Body of pancreas (tissue), 4 donors: ENCODE measurements at regions not wholly inside any gene's neighbourhood (a gene's known extent, or its start where the extent isn't known, plus 50 kb on each side); places are given as distances from the start of the nearest gene placed in this dataset.

Experiments
- ATAC-seq: fragments of 150-250 bp; one replicate; pipeline ENCODE4 v1.9.1; 2016
- DNase-seq, 4 donors: peaks; one replicate each; pipeline ENCODE4 v3.0.0-alpha.2; 2019
- H3K27ac ChIP-seq, 4 donors: fragments of 200-600 bp; sonication (generic); 1 replicate in 3 of 4; 2 replicates in 1 of 4; pipeline versions ENCODE4 v1.5.1 to v1.6.1; 2016 to 2019; ENCODE audit warnings: mild to moderate bottlenecking in 1 of 4, mixed read lengths in 1 of 4, moderate library complexity in 1 of 4
- H3K27me3 ChIP-seq, 2 donors: fragments of 200-600 bp; sonication (generic); one replicate each; pipeline ENCODE4 v1.6.0; 2016; ENCODE audit warnings: mild to moderate bottlenecking in 1 of 2
- H3K36me3 ChIP-seq, 2 donors: fragments of 200-600 bp; sonication (generic); replicated peaks in 1 of 2; 2 replicates each; pipeline ENCODE4 v1.5.1; 2016; ENCODE audit warnings: low read depth in 2 of 2; ENCODE audit not compliant: insufficient read depth in 1 of 2
- H3K4me1 ChIP-seq: fragments of 200-600 bp; sonication (generic); one replicate; pipeline ENCODE4 v1.6.0; 2016
- H3K4me3 ChIP-seq, 2 donors: fragments of 200-600 bp; sonication (generic); 1 replicate in 1 of 2; 2 replicates in 1 of 2; pipeline ENCODE4 v1.5.1; 2016 to 2019
- H3K9me3 ChIP-seq, 3 donors: fragments of 200-600 bp; sonication (generic); 1 replicate in 2 of 3; 2 replicates in 1 of 3; pipeline ENCODE4 v1.5.1; 2016
- POLR2A ChIP-seq, 3 donors: fragments of 450-650 bp; IDR thresholded peaks; one replicate each; pipeline ENCODE4 v1.6.1; 2016; ENCODE audit warnings: antibody characterized with exemption in 3 of 3, mild to moderate bottlenecking in 2 of 3
- WGBS, 2 donors: methylation state at CpG; one replicate each; pipeline ENCODE4 v1.1.5; 2017; 5-methylcytosine and 5-hydroxymethylcytosine counted together
- intact Hi-C: fragments of 100-400 bp; cut with DNase I; formaldehyde crosslinking; loops from one replicate; pipeline ENCODE4 v1.15.1; 2023
- TF ChIP-seq, protein P1 (sequence below), 7 experiments: fragments of 450-650 bp in 4 of 7; fragments of 200-600 bp in 3 of 7; sonication (generic) in 3 of 7; IDR thresholded peaks; one replicate each; pipeline ENCODE4 v1.5.1; 2016 to 2019; ENCODE audit warnings: antibody characterized with exemption in 7 of 7

DNA sequence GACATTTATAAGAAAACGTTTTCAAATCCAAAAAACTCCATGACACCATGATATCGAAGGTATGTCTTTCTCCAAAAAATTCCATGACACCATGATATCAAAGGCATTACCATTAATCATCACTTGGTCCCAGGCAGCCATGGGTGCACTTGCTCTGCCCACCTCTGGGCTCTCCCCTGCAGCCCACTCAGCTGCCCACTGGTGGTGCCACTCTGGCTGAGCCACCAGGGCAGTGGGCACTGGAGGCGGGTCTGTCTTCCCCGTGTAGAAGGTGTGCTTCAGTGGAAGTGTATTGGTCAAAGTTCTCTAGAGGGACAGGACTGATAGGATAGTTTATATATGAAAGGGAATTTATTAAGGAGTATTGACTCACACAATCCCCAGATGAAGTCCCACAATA lies 240.4 kb downstream of the KLF6 start:
- ATAC-seq = no peak
- Histone ChIP-seq H3K27me3 (no peaks in the 10 kb centered on the region), H3K36me3 (no peaks in the 10 kb centered on the region), H3K4me1 (no peaks in the 10 kb centered on the region), H3K4me3 (no peak overlapping the region), H3K27ac (no peak overlapping the region), H3K9me3 (no peaks in the 10 kb centered on the region)
- WGBS, 2 donors = 68 to 69% methylated on average over 4 of the region's 4 CpGs
- intact Hi-C loops = no loop called here
- TF ChIP-seq, protein P1, sequence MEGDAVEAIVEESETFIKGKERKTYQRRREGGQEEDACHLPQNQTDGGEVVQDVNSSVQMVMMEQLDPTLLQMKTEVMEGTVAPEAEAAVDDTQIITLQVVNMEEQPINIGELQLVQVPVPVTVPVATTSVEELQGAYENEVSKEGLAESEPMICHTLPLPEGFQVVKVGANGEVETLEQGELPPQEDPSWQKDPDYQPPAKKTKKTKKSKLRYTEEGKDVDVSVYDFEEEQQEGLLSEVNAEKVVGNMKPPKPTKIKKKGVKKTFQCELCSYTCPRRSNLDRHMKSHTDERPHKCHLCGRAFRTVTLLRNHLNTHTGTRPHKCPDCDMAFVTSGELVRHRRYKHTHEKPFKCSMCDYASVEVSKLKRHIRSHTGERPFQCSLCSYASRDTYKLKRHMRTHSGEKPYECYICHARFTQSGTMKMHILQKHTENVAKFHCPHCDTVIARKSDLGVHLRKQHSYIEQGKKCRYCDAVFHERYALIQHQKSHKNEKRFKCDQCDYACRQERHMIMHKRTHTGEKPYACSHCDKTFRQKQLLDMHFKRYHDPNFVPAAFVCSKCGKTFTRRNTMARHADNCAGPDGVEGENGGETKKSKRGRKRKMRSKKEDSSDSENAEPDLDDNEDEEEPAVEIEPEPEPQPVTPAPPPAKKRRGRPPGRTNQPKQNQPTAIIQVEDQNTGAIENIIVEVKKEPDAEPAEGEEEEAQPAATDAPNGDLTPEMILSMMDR (IDR thresholded peaks at IDR 0.05) = no peak
- TF ChIP-seq POLR2A (IDR thresholded peaks at IDR 0.05) = no peak
- no peak for DNase-seq

DNA sequence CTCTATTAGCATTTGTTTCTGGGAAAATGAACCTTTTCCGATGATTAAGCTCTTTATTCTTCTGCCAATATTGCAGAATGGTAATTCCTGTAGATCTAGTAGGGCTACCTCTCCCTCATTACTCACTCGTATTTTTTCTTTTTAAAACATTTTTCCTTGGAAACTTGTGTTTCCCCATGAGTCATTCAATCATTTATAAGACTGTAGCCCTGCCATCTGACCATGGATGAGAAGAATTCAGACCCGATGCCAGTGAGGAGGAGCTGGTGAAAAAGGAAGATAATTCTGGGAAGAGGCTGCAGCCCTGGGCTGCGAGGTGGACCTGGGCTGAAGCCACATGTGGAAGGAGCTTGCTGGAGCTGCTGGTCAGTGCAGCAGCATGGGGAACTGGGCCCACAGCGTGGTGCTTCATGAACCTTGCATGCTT lies 242.8 kb downstream of the KLF6 start:
- no peak for ATAC-seq

DNA sequence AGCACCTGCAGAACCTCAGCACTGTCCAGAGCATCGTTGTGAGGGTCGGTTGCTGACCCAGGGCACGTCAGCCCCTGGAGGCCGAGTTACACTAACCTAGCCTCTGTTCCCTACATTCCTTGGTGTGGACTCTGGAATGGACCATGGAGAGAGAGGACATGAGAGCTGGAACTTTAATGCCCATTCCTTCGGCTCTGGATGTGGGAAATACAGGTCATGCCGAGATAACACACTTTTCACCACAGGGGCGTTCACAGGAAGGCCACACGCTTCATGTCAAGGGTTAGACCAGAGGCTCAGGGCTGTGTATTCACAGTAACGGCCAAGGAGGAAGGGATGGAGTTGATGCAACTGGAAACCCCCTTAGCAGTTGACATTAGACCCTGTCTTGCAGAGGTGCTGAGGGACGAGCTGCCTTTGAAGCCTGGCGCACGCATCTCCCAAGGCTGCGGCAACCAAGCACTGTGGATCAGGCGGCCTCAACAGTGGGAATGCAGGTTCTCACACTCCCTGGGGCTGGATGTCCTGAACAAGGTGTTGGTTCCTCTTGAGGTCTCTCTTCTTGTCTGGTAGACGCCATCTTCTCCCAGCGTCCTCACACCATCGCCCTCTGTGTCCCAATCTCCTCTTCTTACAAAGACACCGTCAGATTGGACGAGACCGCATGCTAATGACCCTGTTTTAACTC lies 245.2 kb downstream of the KLF6 start:
- DNase-seq = no peak
- 81 to 83% methylated on average over 20 of the region's 20 CpGs for WGBS, 2 donors
- no peaks in the 10 kb centered on the region for H3K36me3 ChIP-seq
- H3K9me3 ChIP-seq = no peaks in the 10 kb centered on the region
- no peak overlapping the region for H3K27ac ChIP-seq
- TF ChIP-seq, protein P1 (IDR thresholded peaks at IDR 0.05) = no peak
- no peak for TF ChIP-seq POLR2A (IDR thresholded peaks at IDR 0.05)
- no peak overlapping the region for H3K4me3 ChIP-seq
- H3K4me1 ChIP-seq = no peaks in the 10 kb centered on the region
- no peaks in the 10 kb centered on the region for H3K27me3 ChIP-seq
- ATAC-seq = no peak
- intact Hi-C loops = no loop called here

More for the DNA sequence above, 242.8 kb downstream of the KLF6 start:
- no peaks in the 10 kb centered on the region for H3K4me1 ChIP-seq
- H3K36me3 ChIP-seq = no peaks in the 10 kb centered on the region
- no peak for DNase-seq
- intact Hi-C loops = no loop called here
- H3K4me3 ChIP-seq = no peak overlapping the region
- H3K9me3 ChIP-seq = no peaks in the 10 kb centered on the region
- WGBS, 2 donors = 69 to 73% methylated on average over 4 to 5 of the region's 5 CpGs
- no peak overlapping the region for H3K27ac ChIP-seq
- H3K27me3 ChIP-seq = no peaks in the 10 kb centered on the region
- no peak for TF ChIP-seq POLR2A (IDR thresholded peaks at IDR 0.05)
- TF ChIP-seq, protein P1 (IDR thresholded peaks at IDR 0.05) = no peak

DNA sequence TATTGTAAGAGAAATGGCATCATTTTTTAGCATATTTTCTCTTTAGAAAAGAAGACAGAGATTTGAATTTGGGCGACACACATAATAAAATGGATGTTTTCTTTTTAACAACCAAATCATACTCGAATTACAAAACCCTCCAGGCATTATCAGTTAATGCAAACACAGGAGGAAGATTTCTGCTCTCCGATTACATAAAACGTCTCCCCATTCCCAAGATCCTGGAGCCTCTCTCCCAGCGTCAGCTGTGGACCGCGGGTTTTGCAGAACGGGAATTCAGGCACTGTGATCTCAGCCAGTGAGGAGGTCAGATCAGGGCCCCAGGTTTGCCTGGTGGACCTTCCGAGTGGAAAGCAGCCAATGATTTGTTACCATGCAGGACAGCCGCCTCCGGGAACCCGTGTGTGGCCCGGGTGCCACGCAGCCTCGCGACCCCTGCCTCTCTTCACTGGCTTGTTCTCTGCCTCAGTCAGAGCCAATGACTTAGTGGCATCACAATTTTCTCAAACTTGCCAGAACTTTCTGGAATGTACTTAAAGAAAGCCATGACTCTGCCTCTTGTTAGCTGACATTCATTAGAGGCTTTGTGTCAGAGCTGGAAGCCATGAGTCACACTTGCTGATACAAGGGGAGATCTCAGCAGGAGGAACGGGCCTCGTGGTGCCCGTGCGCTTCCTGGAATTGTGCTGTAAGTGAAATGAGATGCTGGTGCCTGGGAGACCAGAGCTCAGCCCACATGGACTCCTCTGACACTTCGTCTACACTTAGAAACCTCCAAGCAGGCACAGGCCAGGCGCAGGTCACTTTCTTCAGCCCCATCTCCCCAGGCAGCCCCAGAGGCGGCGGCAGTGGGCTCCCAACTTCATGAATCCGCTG lies 246.1 kb downstream of the KLF6 start:
- no peak overlapping the region for H3K27ac ChIP-seq
- no peaks in the 10 kb centered on the region for H3K36me3 ChIP-seq
- intact Hi-C loops = no loop called here
- ATAC-seq = peak; percentile 52
- 58 to 66% methylated on average over 17 to 25 of the region's 25 CpGs for WGBS, 2 donors
- TF ChIP-seq, protein P1 (IDR thresholded peaks at IDR 0.05) = no peak
- no peak for TF ChIP-seq POLR2A (IDR thresholded peaks at IDR 0.05)
- DNase-seq = peak in 1 of 4 donors; percentile 30
- H3K9me3 ChIP-seq = no peaks in the 10 kb centered on the region
- no peaks in the 10 kb centered on the region for H3K4me1 ChIP-seq
- H3K27me3 ChIP-seq = no peaks in the 10 kb centered on the region
- H3K4me3 ChIP-seq = no peak overlapping the region
